HEK293T (cell line): ENCODE measurements at regions not wholly inside any gene's neighbourhood (a gene's known extent, or its start where the extent isn't known, plus 50 kb on each side); places are given as distances from the start of the nearest gene placed in this dataset.

Source experiments
- BHLHE40 ChIP-seq: fragments of 450-650 bp; IDR thresholded peaks from 2 replicates; pipeline ENCODE4 v1.6.1; 2016; ENCODE audit warnings: mild to moderate bottlenecking, moderate library complexity, borderline replicate concordance
- FOXK2 ChIP-seq: fragments of 450-650 bp; IDR thresholded peaks from 2 replicates; pipeline ENCODE4 v1.6.1; 2016; ENCODE audit warnings: mild to moderate bottlenecking
- FOXM1 ChIP-seq: fragments of 450-650 bp; IDR thresholded peaks from 2 replicates; pipeline ENCODE4 v1.6.1; 2017; ENCODE audit warnings: mild to moderate bottlenecking, borderline replicate concordance
- HDGF ChIP-seq: fragments of 450-650 bp; IDR thresholded peaks from 2 replicates; pipeline ENCODE4 v1.6.1; 2017; ENCODE audit warnings: antibody characterized with exemption, borderline replicate concordance
- L3MBTL2 ChIP-seq: fragments of 450-650 bp; conservative IDR thresholded peaks from 2 replicates; pipeline ENCODE4 v1.6.1; 2016; ENCODE audit warnings: mild to moderate bottlenecking
- LEF1 ChIP-seq: fragments of 450-650 bp; IDR thresholded peaks from 2 replicates; pipeline ENCODE4 v1.6.1; 2017; ENCODE audit warnings: mild to moderate bottlenecking, borderline replicate concordance
- SP1 ChIP-seq: fragments of 450-650 bp; IDR thresholded peaks from 2 replicates; pipeline ENCODE4 v1.6.1; 2017
- TF ChIP-seq, protein P1 (sequence below): fragments of 450-650 bp; IDR thresholded peaks from 2 replicates; pipeline ENCODE4 v1.6.1; 2016

DNA sequence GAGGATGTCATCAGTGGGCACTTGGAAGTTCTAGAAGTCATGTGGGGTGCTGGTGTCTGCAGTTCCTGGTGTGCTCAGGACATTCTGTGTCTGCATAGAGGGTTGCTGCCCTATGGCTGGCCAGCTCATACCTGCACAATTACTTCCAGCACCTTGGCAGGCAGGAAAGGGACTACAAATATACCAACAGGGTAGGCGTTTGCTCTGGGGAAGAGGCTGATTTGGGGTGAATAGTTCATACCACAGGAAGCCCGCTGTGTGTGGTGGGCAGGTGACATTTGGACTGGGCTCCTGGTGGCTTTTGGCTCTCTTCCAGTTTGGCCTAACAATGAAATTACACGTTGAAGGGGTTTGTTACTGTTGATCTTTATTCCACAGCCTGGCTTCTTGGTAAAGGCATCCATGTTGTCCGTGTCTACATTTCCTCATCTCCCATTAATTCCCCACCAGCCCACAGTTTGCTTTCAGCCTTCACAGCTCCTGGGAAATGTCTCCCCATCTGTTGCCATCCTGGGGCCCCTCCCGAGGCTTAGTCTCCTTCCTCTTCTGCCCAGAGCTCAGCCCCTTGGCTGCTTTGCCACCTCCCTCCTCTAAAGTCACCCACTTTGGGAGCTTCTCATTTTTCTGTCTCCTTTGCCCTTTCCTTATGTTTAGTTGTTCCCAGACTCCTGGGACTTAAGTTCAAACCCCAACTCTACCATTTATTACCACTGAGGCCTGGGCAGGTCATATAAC, 88.1 kb downstream of the RSPH3 start:
- no peak for TF ChIP-seq SP1
- no peak for TF ChIP-seq FOXK2
- no peak for TF ChIP-seq LEF1
- TF ChIP-seq FOXM1, result no peak
- no peak for TF ChIP-seq HDGF
- TF ChIP-seq, protein P1, sequence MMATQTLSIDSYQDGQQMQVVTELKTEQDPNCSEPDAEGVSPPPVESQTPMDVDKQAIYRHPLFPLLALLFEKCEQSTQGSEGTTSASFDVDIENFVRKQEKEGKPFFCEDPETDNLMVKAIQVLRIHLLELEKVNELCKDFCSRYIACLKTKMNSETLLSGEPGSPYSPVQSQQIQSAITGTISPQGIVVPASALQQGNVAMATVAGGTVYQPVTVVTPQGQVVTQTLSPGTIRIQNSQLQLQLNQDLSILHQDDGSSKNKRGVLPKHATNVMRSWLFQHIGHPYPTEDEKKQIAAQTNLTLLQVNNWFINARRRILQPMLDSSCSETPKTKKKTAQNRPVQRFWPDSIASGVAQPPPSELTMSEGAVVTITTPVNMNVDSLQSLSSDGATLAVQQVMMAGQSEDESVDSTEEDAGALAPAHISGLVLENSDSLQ, result no peak
- no peak for TF ChIP-seq BHLHE40
- no peak for TF ChIP-seq L3MBTL2
